ENCODE measurements at regions not wholly inside any gene's neighbourhood (a gene's known extent, or its start where the extent isn't known, plus 50 kb on each side); places are given as distances from the start of the nearest gene placed in this dataset.

DNA sequence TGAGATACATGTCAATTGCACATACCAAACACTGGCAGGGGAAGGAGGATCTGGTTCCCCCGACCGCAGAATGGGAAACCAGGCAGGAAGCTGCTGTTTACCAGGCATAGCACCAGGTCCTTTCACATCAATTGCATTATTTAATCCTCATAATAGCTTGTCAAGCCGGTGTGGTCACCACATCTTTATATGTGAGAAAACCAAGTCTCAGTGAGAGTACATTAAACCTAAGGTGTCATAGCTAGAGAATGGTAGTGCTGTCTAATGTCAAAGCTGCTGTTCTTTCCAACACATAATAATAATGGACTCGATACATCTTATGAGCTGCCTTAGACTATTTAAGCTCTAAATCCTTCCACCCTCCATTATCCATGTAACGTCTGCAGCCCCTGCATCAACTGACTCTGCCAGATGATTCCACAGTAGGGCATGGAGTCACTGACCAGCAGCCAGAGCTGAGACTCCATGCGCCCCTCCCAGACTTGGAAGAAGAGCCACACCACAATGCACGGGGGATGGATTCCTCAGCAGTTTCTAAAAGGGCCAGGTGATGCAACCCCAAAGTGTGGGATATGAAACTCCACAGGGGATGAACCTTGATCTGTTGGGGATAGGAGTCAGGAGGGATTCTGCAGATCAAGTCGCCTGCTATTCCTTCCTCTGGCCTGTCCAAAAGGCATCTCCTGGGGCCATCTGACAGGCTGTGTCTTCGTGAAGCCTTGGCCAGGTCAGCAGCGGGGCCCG is 71.8 kb downstream of the GPR6 start:
- intact Hi-C loops (cut with DNase I), result loop anchor here (10.0 kb wide), 1 partner anchor 525 kb away; no protein-coding TSS in a partner anchor
- H3K9me3 ChIP-seq, result no peaks in the 10 kb centered on the region
- H3K4me3 ChIP-seq, result no peak overlapping the region
- ATAC-seq, result no peak
- DNase-seq, result no peak
- H3K4me1 ChIP-seq, result peaks cover 3% of the 10 kb centered on the region
- H3K27ac ChIP-seq, result no peak overlapping the region
- H3K27me3 ChIP-seq, result no peaks in the 10 kb centered on the region
- 68 to 71% methylated on average over 11 of the region's 11 CpGs for WGBS, 2 donors
- TF ChIP-seq, protein P1, sequence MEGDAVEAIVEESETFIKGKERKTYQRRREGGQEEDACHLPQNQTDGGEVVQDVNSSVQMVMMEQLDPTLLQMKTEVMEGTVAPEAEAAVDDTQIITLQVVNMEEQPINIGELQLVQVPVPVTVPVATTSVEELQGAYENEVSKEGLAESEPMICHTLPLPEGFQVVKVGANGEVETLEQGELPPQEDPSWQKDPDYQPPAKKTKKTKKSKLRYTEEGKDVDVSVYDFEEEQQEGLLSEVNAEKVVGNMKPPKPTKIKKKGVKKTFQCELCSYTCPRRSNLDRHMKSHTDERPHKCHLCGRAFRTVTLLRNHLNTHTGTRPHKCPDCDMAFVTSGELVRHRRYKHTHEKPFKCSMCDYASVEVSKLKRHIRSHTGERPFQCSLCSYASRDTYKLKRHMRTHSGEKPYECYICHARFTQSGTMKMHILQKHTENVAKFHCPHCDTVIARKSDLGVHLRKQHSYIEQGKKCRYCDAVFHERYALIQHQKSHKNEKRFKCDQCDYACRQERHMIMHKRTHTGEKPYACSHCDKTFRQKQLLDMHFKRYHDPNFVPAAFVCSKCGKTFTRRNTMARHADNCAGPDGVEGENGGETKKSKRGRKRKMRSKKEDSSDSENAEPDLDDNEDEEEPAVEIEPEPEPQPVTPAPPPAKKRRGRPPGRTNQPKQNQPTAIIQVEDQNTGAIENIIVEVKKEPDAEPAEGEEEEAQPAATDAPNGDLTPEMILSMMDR (IDR thresholded peaks at IDR 0.05), result no peak
- no peak for TF ChIP-seq POLR2A (IDR thresholded peaks at IDR 0.05)
- no peaks in the 10 kb centered on the region for H3K36me3 ChIP-seq (replicated peaks in 1 of 2; ENCODE audit: insufficient read depth in 1 of 2, low read depth in 2 of 2)
